GM18498 (cell line): ENCODE measurements at regions not wholly inside any gene's neighbourhood (a gene's known extent, or its start where the extent isn't known, plus 50 kb on each side); places are given as distances from the start of the nearest gene placed in this dataset.
"Not testable (repeated sequence)": the region's sequence is repeated elsewhere in the genome, so short reads cannot be mapped to it uniquely, and the experiment has no call there.

ENCODE experiments used
- ATAC-seq: cut with Tn5 transposase; IDR thresholded peaks from one replicate; pipeline ENCODE4 v1.9.1; 2021; ENCODE audit warnings: mild to moderate bottlenecking, moderate library complexity; ENCODE audit not compliant: unreplicated experiment

DNA sequence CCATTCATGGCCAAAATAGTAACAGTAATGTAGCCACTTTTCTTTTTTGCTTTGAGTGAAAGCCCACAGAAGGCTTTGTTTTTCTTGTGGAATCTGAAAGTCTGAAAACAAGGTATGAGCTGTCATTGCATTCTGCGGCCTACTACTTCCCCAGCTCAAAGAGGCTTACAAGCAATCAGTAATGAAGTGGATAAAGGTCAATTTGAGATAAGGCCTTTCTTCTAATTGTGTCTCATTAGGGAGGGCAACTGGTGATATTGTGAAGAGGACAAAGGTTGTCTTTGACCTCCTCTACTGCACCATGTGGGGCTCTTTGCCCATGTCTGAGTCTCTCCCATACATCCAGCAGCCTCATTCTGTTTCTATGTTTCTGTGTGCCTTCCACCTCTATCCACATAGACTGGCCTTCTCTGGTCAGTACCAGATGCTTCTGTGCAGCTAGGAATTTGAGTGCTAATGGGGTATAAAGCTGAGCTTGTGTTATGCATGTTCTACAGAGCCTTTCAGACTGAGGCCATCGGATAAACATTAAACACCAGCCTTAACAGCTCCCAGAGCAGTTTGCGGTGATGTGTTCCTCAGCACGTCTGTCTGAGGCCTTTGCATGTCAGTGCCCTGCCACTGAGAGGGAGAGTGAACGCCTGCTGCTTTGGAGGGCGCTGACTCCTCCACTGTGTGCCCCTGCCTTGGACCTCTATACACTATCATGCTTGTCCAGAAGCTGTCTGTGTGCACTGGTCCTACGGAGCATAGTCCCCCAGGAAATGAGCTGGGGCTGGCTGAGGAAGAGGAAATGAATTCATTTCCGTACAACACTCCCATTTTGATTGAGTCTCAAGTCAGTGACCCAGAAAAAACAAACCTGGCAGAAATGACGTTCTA, 80.2 kb downstream of the SH2D1A start:
- no peak for ATAC-seq

DNA sequence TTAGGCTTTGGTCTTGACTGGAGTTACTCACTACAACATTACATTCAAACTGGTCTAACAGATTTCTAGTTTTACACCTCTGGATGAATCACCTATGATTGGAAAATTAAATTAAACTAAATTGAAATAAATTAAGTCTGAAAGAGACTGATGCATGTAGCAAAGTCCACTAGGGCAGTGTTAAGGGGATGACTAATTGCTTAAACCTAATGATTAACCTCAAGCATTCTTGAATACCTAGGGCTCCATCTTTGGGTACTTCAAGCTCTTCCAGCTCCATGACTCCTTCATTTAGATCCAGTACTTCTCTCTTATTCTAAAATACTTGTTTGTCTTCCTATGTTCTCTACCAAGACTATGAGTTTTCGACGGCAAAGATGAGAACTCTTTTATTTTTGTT, 86.8 kb downstream of the SH2D1A start:
- no peak for ATAC-seq

DNA sequence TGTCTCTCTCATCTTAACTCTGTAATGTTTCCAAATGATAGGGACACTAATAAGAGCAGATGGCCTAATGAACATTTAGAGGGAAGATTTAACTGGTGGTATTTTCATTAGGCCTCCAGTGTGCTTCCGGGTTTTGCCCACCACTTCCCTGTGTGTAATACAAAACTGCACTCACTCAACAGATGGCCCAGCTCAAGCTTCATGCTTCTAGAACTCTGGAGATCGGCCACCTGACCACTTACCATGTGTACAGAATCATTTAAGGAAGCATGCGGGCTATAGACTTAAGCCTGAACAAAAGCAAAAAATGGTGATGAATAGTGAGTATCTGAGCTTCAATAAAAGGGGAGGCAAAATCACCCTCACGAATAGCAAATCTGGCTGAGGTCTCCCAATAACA, 89.3 kb downstream of the SH2D1A start:
- no peak for ATAC-seq

DNA sequence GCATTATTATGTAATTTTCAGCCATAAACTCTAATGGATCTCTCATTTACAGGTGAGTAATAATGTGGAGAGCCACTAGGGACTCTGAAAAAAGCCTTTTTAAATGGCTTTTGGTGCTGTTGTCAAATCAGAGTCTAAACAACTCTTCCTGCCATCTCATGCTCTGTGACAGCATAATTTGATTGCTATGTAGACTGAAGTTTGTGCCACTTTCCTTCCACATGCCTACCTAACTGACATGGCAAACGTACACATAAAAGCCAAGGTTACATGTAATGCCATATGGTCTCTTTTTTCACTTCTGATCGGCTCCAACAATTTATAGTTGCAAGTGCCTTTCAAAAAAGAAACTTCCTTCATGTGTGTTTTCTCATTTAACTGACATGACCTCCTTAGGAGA, 94.3 kb downstream of the SH2D1A start:
- no peak for ATAC-seq

DNA sequence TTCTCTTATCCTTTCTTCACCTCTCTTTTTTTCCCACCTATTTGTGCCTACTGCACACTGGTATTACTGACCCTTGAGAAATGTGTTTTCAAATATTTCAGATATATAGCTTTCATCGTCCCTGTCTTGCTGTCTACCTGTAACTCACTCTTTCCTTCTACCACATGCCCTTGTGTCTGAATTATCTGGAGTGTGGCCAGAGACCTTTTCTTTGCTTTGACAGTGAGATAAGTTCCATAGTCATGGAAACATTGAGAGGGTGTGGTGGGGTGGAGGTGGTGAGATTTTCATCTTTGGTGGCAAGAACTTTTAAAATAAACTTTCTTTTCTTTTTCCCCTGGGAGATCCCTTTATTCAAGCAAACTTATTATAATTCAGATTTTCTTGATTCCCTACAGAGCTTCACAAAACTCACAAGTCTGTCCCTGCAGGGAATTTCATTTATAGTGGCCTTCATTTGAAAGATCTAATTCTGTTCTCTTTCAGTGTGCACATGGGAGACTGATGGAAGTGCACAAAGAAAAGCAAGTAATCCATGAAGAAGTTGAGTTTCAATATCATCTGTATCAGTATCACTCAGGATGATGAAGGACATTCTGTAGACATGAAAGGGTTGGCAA, 95.7 kb downstream of the SH2D1A start:
- ATAC-seq = no peak

DNA sequence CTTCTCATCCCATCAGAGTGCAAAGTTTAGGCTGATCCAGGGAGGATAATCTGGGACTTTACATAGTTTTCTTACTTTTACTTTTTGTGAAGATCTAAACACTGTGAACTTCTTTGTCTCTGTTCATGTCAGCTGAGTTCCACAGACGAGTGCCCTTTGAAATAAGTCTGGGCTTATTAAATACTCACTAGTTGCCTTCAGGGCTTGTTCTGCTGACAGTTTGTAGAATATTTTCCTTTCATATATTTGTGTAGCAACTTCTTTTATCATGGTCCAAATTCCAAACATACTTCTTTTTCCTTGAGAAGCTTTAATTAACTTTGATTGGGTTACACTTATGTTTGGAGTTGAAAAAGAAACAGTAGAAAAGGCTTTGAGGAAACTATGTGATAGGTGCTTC, 109.6 kb downstream of the SH2D1A start:
- ATAC-seq = no peak

DNA sequence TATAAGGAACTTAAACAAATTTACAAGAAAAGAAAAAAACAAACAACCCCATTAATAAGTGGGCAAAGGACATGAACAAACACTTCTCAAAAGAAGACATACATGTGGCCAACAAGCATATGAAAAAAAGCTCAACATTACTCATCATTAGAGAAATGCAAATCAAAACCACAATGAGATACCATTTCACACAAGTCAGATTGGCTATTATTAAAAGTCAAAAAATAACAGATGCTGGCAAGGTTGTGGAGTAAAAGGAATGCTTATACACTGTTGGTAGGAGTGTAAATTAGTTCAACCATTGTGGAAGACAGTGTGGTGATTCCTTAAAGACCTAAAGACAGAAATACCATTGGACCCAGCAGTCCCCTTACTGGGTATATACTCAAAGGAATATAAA, 113.5 kb downstream of the SH2D1A start:
- ATAC-seq = not testable (repeated sequence)

DNA sequence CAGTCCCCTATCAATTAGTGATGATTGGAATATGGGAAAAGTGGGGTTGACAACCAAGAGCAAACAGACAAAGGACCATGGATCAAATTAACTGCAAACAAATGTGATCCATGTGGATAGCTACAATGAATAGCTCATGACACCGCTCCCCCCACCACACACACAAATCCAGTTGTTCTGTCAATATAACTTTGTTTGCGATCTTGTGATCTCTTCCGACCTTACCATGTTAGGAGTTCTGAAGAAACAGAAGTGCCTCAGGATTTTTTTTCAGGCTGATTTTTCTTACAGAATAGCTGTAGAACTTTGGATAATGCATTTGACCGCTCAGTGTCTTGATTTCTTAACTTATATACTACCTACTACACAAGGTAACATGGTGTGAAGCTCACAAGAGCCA, 116.6 kb downstream of the SH2D1A start:
- ATAC-seq = no peak

DNA sequence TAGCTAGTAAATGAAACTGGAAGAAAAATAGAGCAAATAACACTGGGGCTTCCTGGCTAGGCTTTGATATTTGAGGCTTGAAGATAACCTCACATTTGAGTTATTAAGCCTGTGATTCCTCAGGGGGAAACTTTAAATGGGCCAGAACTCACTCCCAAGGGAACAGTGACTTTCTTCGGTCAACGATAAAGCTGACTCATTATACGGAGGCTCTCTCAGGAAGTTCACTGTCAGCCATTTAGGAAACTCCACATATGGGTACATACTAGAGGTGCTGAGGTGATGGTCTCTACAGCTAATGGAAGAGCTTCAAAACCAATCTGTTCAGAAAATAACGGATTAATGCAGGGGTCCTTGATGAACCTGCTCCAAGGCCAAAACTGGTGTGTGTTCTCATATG, 120.8 kb downstream of the SH2D1A start:
- ATAC-seq = no peak

DNA sequence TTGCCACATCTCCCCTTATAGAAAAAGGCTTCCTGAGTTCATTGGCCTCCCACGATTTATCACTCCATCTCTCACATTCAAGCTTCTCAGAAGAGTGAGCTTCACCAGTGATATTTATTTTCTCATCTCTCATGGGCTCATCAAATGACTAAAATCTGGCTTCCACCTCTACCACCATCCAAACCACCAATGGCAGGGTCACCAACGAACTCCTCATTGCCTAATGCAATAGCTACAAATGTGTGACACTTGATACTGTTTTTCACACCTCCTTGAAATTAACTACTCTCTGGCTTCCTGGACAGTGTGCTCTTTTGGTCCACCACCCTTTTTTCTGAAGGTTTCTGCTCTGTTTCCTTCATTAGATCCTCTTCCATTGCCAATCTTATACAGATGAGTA, 129.0 kb downstream of the SH2D1A start:
- no peak for ATAC-seq

DNA sequence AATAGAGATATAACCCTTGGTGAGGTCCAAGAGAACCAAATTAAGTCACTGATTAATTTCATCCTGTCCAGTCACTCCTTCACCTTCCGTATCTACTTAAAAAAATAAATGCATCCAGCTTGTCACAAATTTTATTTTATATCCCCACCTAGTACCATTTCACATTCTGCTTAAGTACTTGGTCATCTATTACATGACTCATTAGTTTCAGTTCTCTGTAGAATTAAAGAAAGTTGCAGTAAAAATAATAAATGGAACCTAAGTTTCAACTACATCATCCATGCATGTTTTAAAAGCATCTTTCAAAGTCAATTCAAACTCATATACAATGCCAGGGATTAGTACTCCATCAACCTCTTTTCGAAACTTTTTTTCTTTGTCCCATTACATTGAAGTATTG, 130.2 kb downstream of the SH2D1A start:
- no peak for ATAC-seq

DNA sequence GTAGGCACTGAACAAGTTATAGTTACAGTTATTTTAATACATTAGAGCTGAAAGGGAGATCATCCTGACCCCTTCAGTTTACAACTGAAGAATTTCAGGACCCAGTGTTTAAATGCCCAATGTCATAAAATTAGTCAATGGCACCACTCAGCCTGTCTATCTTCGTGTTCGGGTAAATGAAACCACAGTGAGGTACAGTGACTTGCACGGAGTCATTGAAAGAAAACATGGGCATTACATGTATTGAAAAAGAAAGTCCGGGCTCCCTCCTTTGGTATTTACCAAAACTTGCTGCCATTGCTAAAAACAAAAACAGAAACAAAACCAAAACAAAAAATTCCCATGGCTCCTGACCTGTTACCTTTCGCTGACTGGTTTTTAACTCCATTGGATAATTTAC, 131.7 kb downstream of the SH2D1A start:
- no peak for ATAC-seq

DNA sequence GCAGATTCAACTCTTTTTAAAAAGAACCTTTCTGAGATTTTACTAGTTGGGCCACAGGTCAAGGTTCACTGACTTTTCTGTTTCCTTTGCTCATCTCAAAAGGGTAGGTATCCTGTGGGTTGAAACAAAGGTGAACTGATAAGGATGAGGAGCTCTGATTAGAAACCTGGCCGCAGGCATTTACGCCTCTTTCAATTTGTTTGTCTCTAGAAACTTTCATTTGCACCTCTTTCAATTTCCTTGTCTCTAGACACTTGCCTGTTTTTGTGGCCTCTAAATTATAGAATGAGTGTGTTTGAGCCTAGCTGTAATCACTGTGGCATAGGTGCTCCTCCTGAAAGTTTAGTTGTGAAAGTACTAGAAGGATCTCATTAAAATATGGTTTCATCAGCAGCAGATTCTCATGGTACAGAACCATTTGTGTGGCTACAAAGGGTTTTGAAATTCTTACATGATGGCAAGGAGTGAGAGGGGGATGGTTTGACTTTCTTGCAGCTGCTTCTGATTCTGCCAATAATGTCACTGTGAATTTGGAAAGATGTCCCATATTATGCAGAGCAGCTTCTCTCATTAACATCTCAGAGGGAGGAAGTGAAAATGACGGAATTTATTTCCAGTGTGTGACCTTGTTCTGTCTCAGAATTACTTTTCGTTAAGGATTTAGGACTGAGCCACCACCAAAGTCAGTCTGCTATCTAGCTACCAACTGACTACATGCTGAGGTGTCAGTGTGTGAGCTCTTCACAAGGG, 142.2 kb downstream of the SH2D1A start:
- ATAC-seq = peak; percentile 84

DNA sequence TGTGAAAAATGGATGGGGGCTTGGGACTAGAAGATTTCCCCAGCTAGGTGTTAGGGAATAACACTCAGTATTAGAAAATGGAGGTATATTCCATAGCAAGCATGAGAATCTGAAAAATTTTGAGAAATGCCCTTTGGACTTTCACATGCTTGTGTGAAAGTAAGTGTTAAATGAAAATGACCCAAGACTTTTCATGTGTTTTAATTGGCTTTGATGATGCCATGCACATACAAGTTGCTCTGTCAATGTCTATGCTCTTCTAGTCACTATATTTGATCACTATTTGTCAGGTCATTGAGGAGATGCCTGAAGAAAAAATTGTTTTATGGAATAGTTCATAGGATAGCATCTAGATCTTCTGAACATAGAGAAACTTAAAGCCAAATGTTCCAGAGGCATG, 147.6 kb downstream of the SH2D1A start:
- ATAC-seq = no peak

DNA sequence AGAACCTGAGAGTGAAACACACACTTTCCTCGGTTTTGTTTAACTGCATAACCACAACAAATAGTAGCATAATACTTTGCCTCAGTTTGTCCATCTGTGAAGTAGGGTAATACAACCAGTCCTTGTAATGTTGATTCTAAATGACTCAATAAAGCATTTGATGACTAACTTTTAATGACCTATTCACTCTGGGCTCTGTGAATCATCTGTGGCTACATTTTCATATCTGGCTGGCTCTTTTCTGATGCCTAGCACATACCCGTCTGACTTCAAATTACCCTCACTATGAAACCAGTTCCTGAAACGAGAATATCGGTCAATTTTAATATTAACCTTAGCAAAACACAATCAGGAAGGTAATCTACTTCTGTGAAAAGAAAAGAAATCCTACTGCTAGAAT, 151.0 kb downstream of the SH2D1A start:
- no peak for ATAC-seq

DNA sequence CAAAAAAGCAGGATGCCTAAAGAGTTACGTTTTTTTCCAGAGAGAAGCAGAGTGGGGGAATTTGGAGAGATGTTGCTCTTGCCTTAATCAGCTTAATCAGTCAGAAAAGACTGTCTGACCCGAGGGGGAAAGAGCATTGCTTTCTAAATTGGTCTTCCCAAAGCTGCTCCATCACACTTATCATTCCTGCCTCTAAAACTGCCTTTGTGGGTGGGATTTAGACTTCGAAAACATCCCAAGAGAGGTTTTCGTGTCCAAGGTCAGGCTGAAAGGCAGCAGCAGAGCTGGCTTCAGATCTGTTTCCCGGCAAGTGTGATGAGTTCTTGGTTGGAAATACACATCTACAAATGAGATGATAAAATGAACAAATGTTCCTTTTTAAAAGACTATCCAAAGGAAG, 155.2 kb downstream of the SH2D1A start:
- ATAC-seq = no peak

DNA sequence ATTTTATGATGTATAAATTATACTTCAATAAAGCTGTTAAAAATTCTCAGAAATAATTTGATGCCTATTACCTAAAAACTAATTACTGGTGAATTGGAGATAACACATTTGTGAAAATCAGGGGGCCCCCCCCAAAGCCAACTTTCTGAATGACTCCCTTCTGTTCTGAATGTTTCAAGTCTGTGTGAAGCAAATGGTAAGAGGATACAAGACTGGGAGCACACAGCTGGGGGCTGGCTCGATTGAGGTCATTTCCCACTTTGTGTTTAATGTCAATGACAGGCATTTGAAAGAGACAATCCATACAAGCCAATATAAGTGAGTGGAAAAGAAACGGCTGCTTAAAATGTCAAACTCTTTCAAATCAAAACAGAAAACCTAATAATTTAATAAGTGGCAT, 155.8 kb downstream of the SH2D1A start:
- ATAC-seq = no peak

DNA sequence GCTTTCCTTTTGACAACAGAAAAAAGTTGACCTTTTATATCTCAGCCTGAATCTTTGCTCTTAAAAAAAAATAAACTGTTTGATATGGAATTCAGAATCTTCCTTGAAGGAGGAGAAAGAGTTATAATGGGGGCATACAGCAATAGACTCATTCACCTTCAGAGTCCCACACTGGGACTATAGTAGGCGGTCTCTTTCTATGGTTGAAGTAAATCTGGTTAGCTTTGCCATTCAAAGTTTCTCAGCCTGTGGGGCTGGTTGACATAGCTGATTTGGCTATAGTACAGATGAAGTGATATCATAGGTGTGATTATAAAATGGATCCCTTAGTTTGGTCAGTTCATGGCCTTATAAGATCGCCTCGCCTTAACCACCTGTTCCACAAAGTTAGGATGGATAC, 156.2 kb downstream of the SH2D1A start:
- ATAC-seq = no peak

DNA sequence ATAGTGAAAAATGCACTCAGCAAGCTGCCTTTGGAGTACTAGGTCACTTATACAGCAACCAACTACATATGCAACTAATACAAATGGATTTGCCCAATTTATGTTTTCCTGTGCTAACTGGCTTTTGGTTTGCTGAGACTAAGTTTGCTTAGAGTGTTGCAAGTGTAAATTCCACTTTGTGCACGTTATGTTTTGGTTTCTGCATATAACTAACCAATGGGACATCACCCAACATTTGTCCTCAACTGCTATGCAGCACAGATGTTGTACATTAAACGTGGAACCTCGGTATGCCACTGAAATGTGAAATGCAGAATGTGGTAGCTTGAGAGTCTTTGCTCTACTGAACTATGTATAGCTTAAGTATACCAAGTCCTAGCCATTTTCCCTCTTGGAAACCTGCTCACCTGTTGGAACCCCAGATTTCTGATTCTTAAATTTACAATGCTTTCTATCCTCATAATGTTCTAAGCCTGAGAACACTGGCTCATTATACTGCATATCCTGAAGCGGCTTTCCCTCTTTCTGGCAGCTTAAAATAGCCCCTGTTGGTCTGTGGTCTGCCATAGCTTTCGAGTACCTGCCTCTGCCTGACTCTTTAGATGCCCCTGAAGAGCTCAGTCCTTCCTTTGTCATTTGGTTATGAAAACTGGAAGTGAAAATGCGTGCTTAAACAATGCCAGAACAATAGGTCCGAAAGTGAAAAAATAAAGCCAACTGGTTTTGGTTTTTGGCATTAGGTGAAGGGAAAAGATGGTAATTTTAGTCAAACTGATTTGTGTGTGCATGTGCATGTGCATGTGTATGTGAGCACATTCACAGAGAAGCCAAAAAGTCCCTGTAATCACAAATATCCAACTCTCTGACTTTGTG, 158.0 kb downstream of the SH2D1A start:
- peak; percentile 90 for ATAC-seq

DNA sequence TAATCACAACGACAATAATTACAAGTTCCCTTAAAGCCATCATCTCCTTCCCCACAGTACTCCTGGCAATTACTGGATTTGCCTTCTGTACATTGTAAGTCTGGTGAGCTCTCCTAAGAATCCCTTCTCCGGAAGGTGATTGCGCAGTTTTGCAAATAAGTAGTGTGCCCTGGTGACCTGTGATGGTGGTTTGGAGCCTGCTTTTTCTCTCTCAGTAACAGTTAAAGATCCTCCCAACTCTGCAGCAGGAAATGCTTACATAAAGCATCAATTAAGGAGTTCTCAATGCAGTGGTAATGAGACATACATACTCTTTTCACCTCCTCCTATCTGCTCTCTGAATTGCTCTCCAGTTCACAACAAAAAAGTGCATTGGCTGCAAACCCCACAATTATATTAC, 159.7 kb downstream of the SH2D1A start:
- ATAC-seq = no peak

DNA sequence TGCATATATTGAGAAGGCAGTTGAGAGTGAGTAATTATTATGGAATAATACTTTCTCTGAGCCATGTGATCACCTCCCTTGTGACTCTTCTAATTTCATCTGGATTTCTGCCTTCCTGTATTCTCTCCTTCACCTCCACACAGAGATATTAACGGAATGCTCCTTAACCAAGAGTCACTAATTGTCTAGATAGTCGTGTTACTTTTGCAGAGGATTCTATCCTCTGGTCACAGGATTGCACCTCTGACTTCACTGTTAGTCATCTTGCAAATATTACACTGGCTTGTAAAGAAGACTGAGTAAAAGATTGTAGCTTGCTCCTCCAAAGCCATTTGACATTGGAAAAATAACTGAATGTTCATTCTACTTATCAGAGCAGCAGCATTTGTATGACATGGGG, 160.9 kb downstream of the SH2D1A start:
- ATAC-seq = no peak
